Hippocampal formation (tissue), 2 donors: ENCODE measurements at regions not wholly inside any gene's neighbourhood (a gene's known extent, or its start where the extent isn't known, plus 50 kb on each side); places are given as distances from the start of the nearest gene placed in this dataset.

Experiments used
- DNase-seq, 2 donors: peaks; one replicate each; lab custom pipeline; 2025; lab: John Stamatoyannopoulos, UW

- DNase-seq, result no peak
Observed at GRCh38 chr16:54579106-54579728, 292.6 kb upstream of the IRX3 start.

- no peak for DNase-seq
Observed at GRCh38 chr16:54577651-54578128, 291.1 kb upstream of the IRX3 start.

- no peak for DNase-seq
Observed at GRCh38 chr16:54576785-54577184, 290.2 kb upstream of the IRX3 start.

- no peak for DNase-seq
Observed at GRCh38 chr16:54568906-54569807, 282.6 kb upstream of the IRX3 start.

- DNase-seq, result no peak
Observed at GRCh38 chr16:54564841-54565240, 278.3 kb upstream of the IRX3 start.

GRCh38 chr16:54554581-54554980 lies 268.0 kb upstream of the IRX3 start:
- no peak for DNase-seq

GRCh38 chr16:54548281-54548680 lies 261.7 kb upstream of the IRX3 start:
- no peak for DNase-seq

GRCh38 chr16:54547052-54547451 lies 260.5 kb upstream of the IRX3 start:
- no peak for DNase-seq

- no peak for DNase-seq
Observed at GRCh38 chr16:54546521-54546920, 259.9 kb upstream of the IRX3 start.

GRCh38 chr16:54545854-54546511 lies 259.4 kb upstream of the IRX3 start:
- DNase-seq, result no peak

GRCh38 chr16:54544553-54545180 lies 258.1 kb upstream of the IRX3 start:
- DNase-seq, result no peak

- DNase-seq, result no peak
Observed at GRCh38 chr16:54542805-54543505, 256.4 kb upstream of the IRX3 start.

- DNase-seq, result no peak
Observed at GRCh38 chr16:54540525-54541180, 254.1 kb upstream of the IRX3 start.

- no peak for DNase-seq
Observed at GRCh38 chr16:54538276-54538675, 251.7 kb upstream of the IRX3 start.

GRCh38 chr16:54533856-54534490 lies 247.4 kb upstream of the IRX3 start:
- DNase-seq, result no peak

GRCh38 chr16:54526916-54527315 lies 240.3 kb upstream of the IRX3 start:
- DNase-seq, result no peak

GRCh38 chr16:54526087-54526486 lies 239.5 kb upstream of the IRX3 start:
- no peak for DNase-seq

GRCh38 chr16:54525104-54525503 lies 238.5 kb upstream of the IRX3 start:
- no peak for DNase-seq

GRCh38 chr16:54522584-54522983 lies 236.0 kb upstream of the IRX3 start:
- DNase-seq, result no peak

- no peak for DNase-seq
Observed at GRCh38 chr16:54521327-54521726, 234.7 kb upstream of the IRX3 start.
